PC-9 (cell line): ENCODE measurements at regions not wholly inside any gene's neighbourhood (a gene's known extent, or its start where the extent isn't known, plus 50 kb on each side); places are given as distances from the start of the nearest gene placed in this dataset.

ENCODE experiments used
- BruUV-seq: library from RNA; stranded (reverse); fragments of 400-500 nt; replicated peaks from 2 replicates; lab custom pipeline; 2021; lab: Mats Ljungman, UMichigan
- CTCF ChIA-PET: fragments of 300-600 bp; sonication (Branson Sonifier 250); formaldehyde crosslinking; loops from one replicate; lab custom pipeline; 2022; ENCODE audit warnings: antibody characterized with exemption; lab: Charles Lee
- POLR2A ChIA-PET: fragments of 300-600 bp; sonication (Branson Sonifier 250); formaldehyde crosslinking; loops from one replicate; lab custom pipeline; 2022; ENCODE audit warnings: antibody characterized with exemption; ENCODE audit not compliant: unreplicated experiment; lab: Charles Lee
- DNase-seq, 2 experiments: peaks; one replicate each; pipeline versions ENCODE4 v3.0.0 to v3.0.0-alpha.2; 2015 to 2022; ENCODE audit warnings: mixed read lengths in 1 of 2
- H2AFZ ChIP-seq: fragments of 200-600 bp; sonication (generic); 2 replicates; pipeline ENCODE4 v1.8.1; 2017; ENCODE audit warnings: antibody characterized with exemption
- H3F3A ChIP-seq: fragments of 200-600 bp; sonication (generic); 2 replicates; pipeline ENCODE4 v1.8.1; 2017; ENCODE audit warnings: antibody characterized with exemption, mild to moderate bottlenecking, low read depth; ENCODE audit not compliant: insufficient read depth
- H3K27ac ChIP-seq: fragments of 200-600 bp; sonication (generic); 2 replicates; pipeline ENCODE4 v1.6.1; 2016; ENCODE audit warnings: mixed run types
- H3K27me3 ChIP-seq: fragments of 200-600 bp; sonication (generic); 2 replicates; pipeline ENCODE4 v1.6.1; 2016; ENCODE audit warnings: low read depth, mixed run types; ENCODE audit not compliant: insufficient read depth
- H3K36me3 ChIP-seq: fragments of 200-600 bp; sonication (generic); 2 replicates; pipeline ENCODE4 v1.6.1; 2016; ENCODE audit warnings: low read depth, mixed run types
- H3K4me1 ChIP-seq: fragments of 200-600 bp; sonication (generic); replicated peaks from 2 replicates; pipeline ENCODE4 v1.6.1; 2016; ENCODE audit warnings: mixed run types; ENCODE audit not compliant: insufficient read depth
- H3K4me2 ChIP-seq: fragments of 200-600 bp; sonication (generic); 2 replicates; pipeline ENCODE4 v1.6.1; 2017; ENCODE audit warnings: mixed run types
- H3K4me3 ChIP-seq: fragments of 200-600 bp; sonication (generic); 2 replicates; pipeline ENCODE4 v1.6.1; 2016; ENCODE audit warnings: mixed run types
- H3K79me2 ChIP-seq: fragments of 200-600 bp; sonication (generic); 2 replicates; pipeline ENCODE4 v1.6.1; 2017; ENCODE audit warnings: low read depth, mixed run types
- H3K9me2 ChIP-seq: fragments of 200-600 bp; sonication (generic); 2 replicates; pipeline ENCODE4 v1.8.1; 2017; ENCODE audit warnings: mild to moderate bottlenecking; ENCODE audit not compliant: insufficient read depth
- H3K9me3 ChIP-seq: fragments of 200-600 bp; sonication (generic); 2 replicates; pipeline ENCODE4 v1.8.1; 2016; ENCODE audit warnings: low read depth; ENCODE audit not compliant: insufficient read depth
- H4K20me1 ChIP-seq: fragments of 200-600 bp; sonication (generic); 2 replicates; pipeline ENCODE4 v1.8.1; 2017; ENCODE audit not compliant: insufficient read depth
- EZH2 ChIP-seq: fragments of 200-600 bp; sonication (generic); IDR thresholded peaks from 2 replicates; pipeline ENCODE4 v1.8.0; 2017; ENCODE audit warnings: antibody characterized with exemption, low read depth
- intact Hi-C: fragments of 100-400 bp; cut with micrococcal nuclease; formaldehyde crosslinking; loops from one replicate; pipeline ENCODE4 v1.10.0; 2022; ENCODE audit not compliant: unreplicated experiment
- TF ChIP-seq, protein P1 (sequence below): fragments of 200-600 bp; sonication (generic); conservative IDR thresholded peaks from 2 replicates; pipeline ENCODE4 v1.6.1; 2017; ENCODE audit warnings: mixed run types, antibody characterized with exemption, mild to moderate bottlenecking, moderate library complexity

GRCh38 chr2:64262071-64262470 lies 117.9 kb upstream of the PELI1 start:
- no TSS peak for BruUV-seq
- H3K9me2 ChIP-seq: no peaks in the 10 kb centered on the region
- H3K27me3 ChIP-seq: no peaks in the 10 kb centered on the region
- no peaks in the 10 kb centered on the region for H3K79me2 ChIP-seq
- no peak overlapping the region for H2AFZ ChIP-seq
- intact Hi-C loops: loop anchor here (5.0 kb wide), 1 partner anchor 35 kb away; no protein-coding TSS in a partner anchor
- peaks cover 12% of the 10 kb centered on the region; the same call in 1 of the 2 replicates for H3F3A ChIP-seq
- H3K4me1 ChIP-seq: peaks cover 24% of the 10 kb centered on the region
- TF ChIP-seq, protein P1, sequence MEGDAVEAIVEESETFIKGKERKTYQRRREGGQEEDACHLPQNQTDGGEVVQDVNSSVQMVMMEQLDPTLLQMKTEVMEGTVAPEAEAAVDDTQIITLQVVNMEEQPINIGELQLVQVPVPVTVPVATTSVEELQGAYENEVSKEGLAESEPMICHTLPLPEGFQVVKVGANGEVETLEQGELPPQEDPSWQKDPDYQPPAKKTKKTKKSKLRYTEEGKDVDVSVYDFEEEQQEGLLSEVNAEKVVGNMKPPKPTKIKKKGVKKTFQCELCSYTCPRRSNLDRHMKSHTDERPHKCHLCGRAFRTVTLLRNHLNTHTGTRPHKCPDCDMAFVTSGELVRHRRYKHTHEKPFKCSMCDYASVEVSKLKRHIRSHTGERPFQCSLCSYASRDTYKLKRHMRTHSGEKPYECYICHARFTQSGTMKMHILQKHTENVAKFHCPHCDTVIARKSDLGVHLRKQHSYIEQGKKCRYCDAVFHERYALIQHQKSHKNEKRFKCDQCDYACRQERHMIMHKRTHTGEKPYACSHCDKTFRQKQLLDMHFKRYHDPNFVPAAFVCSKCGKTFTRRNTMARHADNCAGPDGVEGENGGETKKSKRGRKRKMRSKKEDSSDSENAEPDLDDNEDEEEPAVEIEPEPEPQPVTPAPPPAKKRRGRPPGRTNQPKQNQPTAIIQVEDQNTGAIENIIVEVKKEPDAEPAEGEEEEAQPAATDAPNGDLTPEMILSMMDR: no peak
- TF ChIP-seq EZH2: no peak
- POLR2A ChIA-PET: interaction anchor here (0.6 to 0.9 kb wide), 2 partner anchors 58 to 127 kb away, joined by 3 to 6 read pairs; no protein-coding TSS in a partner anchor
- no peak overlapping the region for H3K27ac ChIP-seq
- no peaks in the 10 kb centered on the region for H3K9me3 ChIP-seq
- no peaks in the 10 kb centered on the region for H3K36me3 ChIP-seq
- no peaks in the 10 kb centered on the region for H4K20me1 ChIP-seq
- peak in 1 of 2 experiments; percentile 34 for DNase-seq
- CTCF ChIA-PET: interaction anchor here (0.6 to 0.8 kb wide), 3 partner anchors 14 to 50 kb away, joined by 3 to 7 read pairs (median 3); no protein-coding TSS in a partner anchor
- H3K4me3 ChIP-seq: no peak overlapping the region
- H3K4me2 ChIP-seq: no peak overlapping the region

GRCh38 chr2:64262816-64263215 lies 118.6 kb upstream of the PELI1 start:
- peaks cover 12% of the 10 kb centered on the region; the same call in 1 of the 2 replicates for H3F3A ChIP-seq
- H2AFZ ChIP-seq: peak overlapping the region; percentile 74
- H3K4me2 ChIP-seq: peak overlapping the region; percentile 81
- TF ChIP-seq EZH2: no peak
- TF ChIP-seq, protein P1: no peak
- TSS peak; percentile 96 for BruUV-seq
- H3K9me2 ChIP-seq: no peaks in the 10 kb centered on the region
- ChIA-PET POLR2A (interaction anchor here (0.6 kb wide), 1 partner anchor 19 kb away, joined by 6 read pairs; no protein-coding TSS in a partner anchor), CTCF (no interaction called here)
- no peaks in the 10 kb centered on the region for H3K79me2 ChIP-seq
- H3K36me3 ChIP-seq: no peaks in the 10 kb centered on the region
- peaks cover 24% of the 10 kb centered on the region for H3K4me1 ChIP-seq
- intact Hi-C loops: loop anchor here (1.0 to 5.0 kb wide), 2 partner anchors 13 to 36 kb away; no protein-coding TSS in a partner anchor
- peak overlapping the region; percentile 3; the same call in 1 of the 2 replicates for H3K4me3 ChIP-seq
- H3K27me3 ChIP-seq: no peaks in the 10 kb centered on the region
- DNase-seq: peak in 1 of 2 experiments; percentile 26
- no peaks in the 10 kb centered on the region for H4K20me1 ChIP-seq
- H3K9me3 ChIP-seq: no peaks in the 10 kb centered on the region
- peak overlapping the region; percentile 69 for H3K27ac ChIP-seq

DNA sequence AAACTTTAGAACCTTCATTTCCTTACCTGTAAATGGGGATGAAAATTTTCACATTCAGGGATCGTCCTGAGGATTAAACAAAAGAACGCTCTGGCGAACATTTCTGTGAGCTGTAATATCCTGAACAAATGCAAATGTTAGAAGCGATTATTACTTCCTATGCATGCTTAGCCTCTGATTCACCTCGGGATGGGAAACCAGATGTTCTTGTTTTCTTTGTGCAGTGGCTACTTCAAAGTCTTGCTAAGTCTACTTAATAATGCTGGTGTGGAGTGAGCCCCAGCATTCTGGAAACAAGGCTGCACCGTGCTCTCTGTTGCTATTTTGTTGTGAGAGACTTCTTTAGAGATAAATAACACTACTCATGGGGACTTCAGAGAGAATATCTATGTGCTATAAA lies 119.1 kb upstream of the PELI1 start:
- Histone ChIP-seq H3K4me3 (peak overlapping the region; percentile 3; the same call in 1 of the 2 replicates), H3K36me3 (no peaks in the 10 kb centered on the region), H3K4me1 (peaks cover 24% of the 10 kb centered on the region), H3K9me3 (no peaks in the 10 kb centered on the region), H3F3A (peaks cover 12% of the 10 kb centered on the region; the same call in 1 of the 2 replicates), H4K20me1 (no peaks in the 10 kb centered on the region), H3K9me2 (no peaks in the 10 kb centered on the region), H2AFZ (peak overlapping the region; percentile 74), H3K79me2 (no peaks in the 10 kb centered on the region), H3K27ac (peak overlapping the region; percentile 69), H3K4me2 (peak overlapping the region; percentile 81), H3K27me3 (no peaks in the 10 kb centered on the region)
- ChIA-PET POLR2A (interaction anchor here (0.6 to 1.2 kb wide), 2 partner anchors 10 to 19 kb away, joined by 5 to 6 read pairs; no protein-coding TSS in a partner anchor), CTCF (no interaction called here)
- no peak for TF ChIP-seq EZH2
- TF ChIP-seq, protein P1: no peak
- intact Hi-C loops: loop anchor here (1.0 to 5.0 kb wide), 2 partner anchors 13 to 36 kb away; no protein-coding TSS in a partner anchor
- BruUV-seq: no TSS peak
- peak; percentile 55 to 92 for DNase-seq
